NCI-H1436 (cell line): ENCODE measurements at regions not wholly inside any gene's neighbourhood (a gene's known extent, or its start where the extent isn't known, plus 50 kb on each side); places are given as distances from the start of the nearest gene placed in this dataset.
"Not testable (repeated sequence)": the region's sequence is repeated elsewhere in the genome, so short reads cannot be mapped to it uniquely, and the experiment has no call there.

Experiments
- DNase-seq: peaks from one replicate; lab custom pipeline; 2025; lab: John Stamatoyannopoulos, UW

DNA sequence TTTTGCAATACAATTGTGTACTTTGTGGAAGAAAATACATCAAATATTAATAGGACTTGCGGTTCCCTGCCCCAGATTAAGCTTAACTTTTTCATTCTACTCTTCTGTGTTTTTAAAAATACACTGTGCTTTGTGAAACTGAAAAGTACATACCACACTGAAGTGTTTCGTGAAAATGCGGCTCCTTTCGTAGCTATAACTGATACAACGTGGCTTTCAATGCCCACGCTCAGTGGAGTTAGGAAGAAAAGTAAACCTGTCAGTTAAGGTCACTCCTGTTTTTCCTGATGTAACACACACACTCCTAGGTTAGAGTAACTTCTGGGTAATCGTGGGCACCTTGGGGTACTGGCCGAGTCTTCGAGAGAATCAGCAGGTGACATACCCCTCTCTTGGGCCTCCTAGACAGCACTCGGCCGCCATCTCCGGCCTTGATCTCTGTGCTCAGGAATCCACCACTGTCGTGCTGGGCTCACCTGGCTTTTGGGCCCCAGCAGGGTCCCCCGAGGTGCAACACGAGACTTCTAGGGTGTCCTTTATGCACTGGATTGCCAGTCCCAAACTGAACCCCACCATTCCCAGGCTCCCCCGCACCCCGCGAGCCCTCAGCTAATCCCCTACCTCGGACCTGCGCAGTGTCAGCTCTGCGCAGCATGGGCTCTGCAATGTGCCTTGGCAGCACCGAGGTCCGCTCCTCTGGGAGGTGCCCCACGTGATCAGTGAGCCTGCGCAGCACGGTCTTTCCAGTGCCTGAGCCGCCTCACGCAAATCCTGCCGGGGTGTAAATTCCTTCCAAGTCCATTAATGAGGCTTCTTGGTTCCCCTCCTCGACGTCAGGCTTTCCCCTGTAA lies 162.6 kb upstream of the INTU start:
- DNase-seq = no peak

DNA sequence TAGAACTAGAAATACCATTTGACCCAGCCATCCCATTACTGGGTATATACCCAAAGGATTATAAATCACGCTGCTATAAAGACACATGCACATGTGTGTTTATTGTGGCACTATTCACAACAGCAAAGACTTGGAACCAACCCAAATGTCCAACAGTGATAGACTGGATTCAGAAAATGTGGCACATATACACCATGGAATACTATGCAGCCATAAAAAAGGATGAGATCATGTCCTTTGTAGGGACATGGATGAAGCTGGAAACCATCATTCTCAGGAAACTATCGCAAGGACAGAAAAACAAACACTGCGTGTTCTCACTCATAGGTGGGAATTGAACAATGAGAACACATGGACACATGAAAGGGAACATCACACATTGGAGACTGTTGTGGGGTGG lies 154.5 kb upstream of the INTU start:
- DNase-seq = not testable (repeated sequence)

DNA sequence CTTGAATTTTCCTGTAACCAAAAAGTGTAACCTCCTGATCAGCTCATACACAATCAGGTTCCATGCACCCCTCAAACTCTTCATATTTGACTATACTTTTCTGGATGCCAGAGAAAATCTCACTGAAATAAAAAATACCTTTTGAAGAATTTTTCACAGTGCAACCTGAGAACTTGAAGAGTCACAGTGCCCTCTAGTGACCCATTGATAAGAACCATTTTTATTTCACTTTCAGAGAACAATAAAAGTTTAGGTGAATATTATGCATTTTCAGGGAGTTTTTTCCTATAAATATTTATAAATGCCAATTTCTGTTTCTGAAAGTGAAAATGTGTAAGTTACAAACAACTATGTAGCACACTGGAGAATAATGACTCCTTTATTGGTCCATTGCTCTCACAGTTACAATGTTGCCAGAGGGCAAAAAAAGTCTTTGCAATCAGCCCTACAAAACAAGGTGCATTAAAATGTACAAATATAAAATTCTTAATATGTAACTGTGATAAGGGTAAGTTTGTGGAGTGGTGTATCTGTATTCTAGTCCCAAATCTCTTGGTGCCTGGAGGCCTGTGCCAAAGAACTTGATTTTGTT lies 153.6 kb upstream of the INTU start:
- no peak for DNase-seq

DNA sequence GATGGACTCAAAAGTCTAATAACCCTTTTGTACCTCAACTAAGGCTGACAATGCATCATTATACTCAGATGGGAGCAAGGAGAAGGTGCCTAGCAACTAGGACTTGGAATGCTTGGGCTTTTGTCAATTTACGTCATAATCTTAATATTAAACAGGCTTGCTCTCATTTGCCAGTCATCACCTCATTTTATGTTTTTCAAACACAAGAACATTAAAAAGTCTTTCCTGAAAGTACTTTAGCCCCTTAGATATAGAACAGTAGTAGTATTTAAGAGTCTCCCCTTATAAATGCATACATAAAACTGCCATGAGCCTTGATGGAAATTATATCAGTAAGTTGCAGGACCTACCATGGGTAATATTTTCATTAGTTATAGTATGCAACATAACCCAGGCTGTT lies 150.7 kb upstream of the INTU start:
- no peak for DNase-seq

DNA sequence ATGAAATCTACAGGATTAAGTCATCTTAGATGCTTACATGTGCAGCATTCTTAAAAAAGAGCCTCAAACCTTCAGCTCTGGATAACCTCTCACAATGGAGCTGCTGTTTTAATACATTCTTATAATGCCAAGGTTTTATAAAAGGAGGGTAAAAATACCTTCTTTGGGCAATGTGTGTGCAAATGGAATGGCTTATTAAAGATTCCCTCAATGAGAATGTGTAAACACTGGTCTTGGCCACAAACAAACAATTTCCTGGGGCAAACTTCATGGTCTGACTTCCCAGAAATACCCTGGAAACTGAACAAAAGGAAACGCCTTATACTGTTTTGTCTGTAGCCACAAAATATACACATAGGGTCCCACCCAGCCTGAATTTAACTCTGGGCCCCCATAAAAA lies 148.6 kb upstream of the INTU start:
- no peak for DNase-seq

DNA sequence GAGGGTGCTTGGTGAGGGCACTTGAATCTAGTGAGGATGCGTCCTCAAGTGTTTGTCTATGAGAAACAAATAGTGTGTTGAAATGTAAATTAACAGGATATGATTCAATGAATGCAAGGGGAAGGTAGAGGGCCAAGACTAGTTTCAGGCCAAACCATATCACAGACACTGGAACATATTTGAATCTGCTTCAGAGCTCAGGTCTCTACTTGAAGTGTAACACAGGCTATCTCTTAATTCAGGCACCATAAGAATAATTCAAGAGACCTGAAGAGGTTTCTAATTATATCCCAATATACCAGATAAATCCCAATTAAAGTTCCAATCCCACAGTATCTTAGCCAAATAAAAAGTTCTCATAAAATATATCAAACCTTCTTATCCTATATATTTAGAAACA lies 146.5 kb upstream of the INTU start:
- DNase-seq = no peak

DNA sequence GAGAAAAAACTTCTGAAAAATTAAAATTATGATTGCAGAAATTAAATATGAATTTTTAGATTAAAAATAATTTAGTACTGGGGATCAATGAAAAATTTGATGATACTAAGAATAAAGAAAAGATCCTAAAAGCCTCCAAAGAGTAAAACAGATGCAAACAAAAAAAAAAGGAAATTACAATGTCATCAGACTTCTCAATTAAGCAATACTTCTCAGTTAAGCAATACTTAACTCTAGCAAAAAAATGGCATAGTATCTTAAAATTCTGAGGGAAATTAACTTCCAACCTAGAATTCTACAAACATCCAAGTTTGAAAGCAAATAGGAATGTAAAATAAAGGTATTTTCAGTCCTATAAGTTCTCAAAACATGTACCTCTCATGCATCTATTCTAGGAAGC lies 141.2 kb upstream of the INTU start:
- DNase-seq = no peak

DNA sequence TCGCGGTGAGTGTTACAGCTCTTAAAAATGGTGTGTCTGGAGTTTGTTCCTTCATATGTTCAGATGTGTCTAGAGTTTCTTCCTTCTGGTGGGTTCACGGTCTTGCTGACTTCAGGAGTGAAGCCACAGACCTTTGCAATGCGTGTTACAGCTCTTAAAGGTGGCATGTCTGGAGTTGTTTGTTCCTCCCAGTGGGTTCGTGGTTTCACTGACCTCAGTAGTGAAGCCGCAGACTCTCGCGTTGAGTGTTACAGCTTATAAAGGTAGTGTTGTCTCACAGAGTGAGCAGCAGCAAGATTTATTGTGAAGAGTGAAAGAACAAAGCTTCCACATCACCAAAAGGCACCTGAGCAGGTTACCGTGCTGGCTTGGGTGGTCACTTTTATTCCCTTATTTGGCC lies 135.9 kb upstream of the INTU start:
- not testable (repeated sequence) for DNase-seq

DNA sequence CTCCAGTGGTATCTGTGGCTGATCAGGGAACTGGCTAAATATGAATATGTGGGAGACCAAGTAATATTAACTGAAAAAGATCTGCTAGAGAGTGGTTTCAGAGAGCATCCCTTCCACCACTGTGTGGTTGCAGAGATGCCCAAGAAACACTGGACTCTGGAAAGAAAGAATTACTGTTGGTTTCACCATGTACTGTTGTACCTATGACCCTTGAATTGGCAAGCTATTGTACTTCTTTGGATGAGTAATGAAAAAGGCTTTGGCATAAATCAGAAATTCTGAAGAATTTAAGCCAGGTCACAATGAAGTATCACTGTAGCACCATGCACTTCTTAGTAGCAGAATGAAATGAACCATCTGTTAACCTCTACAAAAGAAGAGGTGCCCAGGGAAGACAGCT lies 134.4 kb upstream of the INTU start:
- no peak for DNase-seq

DNA sequence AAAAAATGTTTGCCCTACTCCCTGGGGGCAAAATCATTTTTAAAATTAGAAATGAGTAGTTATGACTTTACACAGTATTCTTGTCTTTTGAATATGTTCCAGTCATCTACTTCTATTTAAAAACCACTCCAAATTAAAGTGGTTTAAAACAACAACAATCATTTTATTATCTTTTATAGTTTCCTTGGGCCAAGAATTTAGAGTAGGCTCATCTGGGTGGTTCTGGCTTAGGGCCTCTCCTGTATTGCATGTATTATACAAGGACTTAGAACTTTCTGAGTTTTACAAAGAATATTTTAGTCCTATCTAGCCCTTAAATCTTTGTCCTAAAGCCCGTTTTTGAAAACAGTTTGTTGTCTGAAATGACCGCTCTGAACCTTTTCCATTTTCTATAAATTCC lies 132.5 kb upstream of the INTU start:
- DNase-seq = no peak

DNA sequence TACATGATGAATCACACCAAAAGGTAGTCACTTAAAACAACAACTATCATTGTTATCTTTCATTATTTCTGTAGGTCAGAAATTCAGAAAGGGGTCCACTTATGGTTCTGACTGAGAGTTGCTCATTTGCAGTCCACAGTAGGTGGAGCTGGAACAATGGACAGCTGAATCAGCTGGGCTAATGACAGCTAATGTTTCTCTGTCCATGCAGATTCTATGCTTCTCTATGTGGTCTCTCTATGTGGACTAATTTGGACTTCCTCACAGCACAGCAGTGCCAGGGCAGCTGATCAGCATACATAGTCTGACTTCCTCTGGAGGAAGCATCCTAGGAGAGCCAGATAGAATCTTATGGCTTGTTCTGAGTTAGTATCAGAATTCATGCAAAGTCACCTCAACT lies 131.7 kb upstream of the INTU start:
- no peak for DNase-seq

DNA sequence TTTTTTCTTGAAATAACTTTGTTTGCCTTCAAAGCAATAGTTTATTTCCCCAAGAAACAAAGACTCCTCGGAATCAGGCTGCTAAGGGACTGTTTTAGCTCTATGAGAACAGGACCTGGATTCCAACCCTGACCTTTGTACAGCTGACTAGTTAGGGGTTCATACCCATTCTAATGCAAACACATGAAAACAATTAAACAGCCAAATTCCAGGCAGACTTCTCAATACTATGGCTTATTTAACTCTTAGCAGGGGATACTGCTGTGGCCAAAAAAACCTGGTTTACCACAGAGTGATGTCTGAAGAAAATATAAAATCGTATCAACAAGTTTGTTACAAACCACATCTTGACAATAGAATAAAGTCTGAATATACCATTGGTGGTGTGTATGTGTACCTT lies 129.6 kb upstream of the INTU start:
- DNase-seq = no peak

DNA sequence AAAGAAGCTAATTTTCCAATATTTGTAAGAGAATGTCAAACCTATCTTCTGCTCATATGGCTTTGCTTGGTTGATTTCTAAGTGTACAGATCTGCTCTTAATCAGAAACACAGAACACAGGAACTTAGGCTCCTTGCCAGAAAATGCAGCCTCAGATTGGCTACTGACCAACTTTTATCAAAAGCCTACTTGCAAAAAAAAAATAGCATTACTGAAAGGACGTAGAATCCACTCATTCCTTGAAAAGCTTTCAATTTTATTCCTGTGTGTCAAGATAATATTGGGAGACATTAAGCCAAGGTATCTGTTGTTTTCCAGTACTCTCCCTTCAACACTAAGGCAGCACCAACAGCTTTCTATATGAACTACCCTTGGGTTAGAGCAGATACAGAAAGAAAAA lies 127.6 kb upstream of the INTU start:
- no peak for DNase-seq

DNA sequence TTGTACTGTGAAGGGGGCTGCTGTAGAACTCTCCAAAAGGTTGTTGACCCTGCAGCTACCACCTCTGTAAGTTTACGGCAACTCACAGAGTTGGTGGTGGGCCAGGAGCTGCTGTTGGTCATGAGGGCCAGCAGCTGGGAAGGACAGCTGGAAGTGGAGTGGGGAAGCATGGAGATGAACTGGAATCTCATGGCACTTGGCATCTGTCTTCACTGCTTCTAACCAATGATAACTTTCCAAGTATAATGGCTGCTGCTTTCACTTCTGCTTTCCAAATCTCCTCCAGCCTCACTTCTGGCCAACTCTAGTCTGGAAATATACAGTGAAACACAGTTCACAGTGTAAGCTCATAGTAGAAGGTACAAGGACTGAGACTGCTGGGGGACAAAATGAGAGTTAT lies 126.5 kb upstream of the INTU start:
- DNase-seq = no peak

DNA sequence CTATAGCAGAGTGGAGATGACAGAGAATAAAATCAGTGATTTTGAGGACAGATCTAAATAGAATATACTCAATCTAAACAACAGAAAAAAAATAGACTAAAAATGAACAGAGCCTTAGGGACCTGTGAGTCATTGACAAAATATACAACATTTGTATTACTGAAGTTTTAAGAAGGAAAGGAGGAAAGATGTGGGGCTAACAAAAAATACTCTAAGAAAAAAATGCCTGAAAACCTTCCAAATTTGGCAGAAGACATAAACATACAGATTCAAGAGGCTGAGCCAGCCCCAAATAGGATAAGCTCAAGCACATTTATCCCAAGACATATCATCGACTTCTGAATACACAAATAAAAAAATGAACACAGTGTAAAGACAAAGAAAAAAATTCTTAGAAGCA lies 123.6 kb upstream of the INTU start:
- no peak for DNase-seq

DNA sequence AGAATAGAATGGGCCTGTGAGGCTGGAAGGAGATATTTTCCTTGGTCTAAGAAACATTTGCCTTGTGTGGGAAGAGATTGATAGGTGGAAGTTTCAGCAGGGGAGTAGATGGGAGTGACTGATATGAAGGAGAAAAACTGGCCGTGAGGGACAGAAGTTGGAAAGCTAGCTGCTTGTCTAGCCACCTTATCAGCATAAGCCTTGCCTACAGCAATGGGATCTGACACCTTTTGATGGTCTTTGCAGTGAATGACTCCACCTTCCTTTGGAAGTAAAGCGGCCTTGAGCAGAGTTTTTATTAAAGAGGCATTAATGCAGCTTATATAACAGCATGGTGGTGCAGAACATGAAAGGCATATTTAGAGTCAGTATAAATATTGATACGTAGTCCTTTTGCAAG lies 120.1 kb upstream of the INTU start:
- not testable (repeated sequence) for DNase-seq

DNA sequence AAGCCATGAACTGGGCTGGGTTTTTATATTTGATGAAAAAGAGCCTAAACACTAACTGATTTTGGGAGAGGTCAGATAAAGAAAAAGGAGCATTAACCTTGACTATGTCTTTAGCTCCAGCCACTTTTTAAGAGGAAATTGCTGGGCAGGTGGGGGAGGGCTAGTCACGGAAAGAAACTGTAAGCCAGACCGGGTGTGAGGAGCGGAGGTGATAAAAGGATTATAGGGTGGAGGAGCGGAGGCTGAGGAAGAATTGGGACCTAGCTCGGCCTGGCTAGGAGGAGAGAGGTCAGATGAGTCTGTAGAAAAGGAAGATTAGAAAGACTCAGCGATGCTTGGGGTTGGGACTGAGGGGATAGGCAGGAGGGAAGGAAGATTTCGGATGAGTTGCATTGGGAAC lies 117.5 kb upstream of the INTU start:
- not testable (repeated sequence) for DNase-seq

DNA sequence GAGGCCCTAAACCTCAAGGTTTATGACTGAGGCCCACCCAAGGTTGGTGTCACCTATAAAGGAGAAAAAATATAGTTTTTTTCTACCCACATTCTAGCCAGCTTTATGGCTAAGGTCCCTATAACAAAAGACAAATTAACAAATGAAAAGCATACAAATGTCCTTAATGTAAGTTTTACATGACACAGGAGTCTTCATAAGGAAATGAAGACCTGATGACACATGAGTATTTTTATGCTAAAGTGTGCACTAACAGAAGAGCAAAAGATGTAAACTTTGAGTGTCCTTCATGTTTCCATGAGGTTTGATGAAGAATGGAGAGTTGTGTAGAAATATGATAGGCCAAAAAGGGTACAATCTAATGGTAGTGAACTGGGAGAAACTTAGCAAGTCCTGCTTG lies 114.7 kb upstream of the INTU start:
- DNase-seq = no peak

DNA sequence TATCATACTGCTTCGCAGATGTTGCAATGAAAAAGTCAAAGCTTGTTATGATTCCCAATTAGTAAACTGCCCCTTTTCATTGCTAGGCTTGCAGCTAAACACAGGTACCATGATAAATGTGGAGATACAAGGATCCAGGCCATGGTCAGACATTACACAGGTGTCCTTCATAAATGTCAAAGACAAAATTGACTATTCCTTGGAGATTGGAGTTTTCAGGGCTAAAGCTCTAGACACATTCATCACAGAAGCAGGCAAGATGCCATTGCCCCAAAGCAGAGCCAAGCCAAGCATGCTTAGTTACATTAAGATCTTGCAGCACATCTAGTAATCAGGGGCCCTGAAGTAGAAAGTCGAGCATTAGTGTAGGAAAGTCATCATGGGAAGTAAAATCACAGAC lies 111.3 kb upstream of the INTU start:
- no peak for DNase-seq

DNA sequence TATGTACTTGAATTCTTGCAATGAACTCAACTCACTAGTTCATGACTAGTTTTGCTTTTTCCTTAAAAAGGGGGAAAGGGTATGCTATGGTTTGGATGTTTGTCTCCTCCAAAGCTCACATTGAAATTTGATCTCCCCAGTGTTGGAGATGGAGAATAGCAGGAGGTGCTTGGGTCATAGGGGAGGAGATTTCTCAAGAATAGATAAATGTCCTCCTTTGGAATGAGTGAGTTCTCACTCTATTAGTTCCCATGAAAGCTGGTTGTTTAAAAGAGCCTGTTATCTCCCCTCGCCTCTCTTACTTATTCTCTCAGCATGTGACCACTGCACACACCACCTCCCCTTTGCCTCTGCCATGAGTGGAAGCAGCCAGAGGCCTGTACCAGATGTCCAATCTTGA lies 109.4 kb upstream of the INTU start:
- DNase-seq = no peak

DNA sequence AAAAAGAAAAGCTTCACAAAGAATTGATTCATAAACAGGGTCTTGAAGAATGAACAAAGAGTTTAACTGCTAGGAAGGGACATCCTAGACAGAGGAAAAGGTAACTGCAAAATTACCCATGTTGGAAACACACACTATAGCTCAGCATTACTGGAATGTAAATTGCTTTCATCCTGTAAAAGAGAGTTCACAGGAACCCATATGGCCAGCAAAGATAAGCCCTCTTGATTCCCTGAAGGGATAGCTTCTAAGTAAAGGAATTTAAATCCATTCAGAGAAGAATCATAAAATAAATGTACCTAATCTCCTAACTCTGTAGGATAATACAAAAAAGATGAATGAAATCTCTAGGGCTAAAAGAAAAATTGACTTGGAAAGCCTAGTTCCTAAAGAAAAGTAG lies 107.1 kb upstream of the INTU start:
- DNase-seq = no peak

DNA sequence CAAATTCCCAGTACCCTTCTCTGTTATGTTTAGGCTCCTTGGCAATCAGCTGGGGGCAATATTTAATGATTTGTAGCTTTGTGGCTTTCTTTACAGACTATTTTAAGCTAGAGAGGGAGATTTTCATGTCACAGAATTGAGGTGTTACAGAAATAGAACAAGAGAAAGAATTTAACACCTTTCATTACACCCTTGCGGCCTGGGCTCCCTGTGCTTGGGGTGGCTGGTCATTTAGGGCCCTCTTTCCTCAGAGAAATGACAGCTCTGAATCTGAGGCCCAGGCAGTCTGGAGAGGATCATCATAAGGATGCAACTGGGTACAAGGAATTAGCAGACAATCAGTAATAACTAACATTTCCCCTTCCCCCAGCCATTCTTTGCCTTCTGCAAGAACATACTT lies 104.5 kb upstream of the INTU start:
- DNase-seq = no peak

DNA sequence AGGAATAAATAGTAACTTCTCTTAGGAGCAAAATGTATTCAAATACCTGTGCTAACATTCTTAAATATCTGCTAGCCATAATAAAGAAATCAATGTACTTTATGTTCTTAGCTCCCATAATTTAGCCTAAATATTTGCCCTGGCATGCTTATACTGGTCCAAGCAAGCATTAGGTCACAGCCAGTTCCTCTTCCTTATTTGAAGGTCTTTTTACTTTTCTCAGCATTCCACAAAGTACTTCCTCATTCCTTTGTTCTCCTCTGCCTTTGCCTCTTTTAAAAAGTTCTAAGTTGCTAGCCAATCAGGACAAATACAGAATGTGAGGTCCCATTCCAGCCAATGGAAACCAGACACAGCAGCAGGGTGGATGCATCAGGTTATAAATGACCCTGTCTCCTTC lies 102.9 kb upstream of the INTU start:
- DNase-seq = not testable (repeated sequence)
